ENCODE measurements at regions not wholly inside any gene's neighbourhood (a gene's known extent, or its start where the extent isn't known, plus 50 kb on each side); places are given as distances from the start of the nearest gene placed in this dataset.
"Not testable (repeated sequence)": the region's sequence is repeated elsewhere in the genome, so short reads cannot be mapped to it uniquely, and the experiment has no call there.

GRCh38 chr17:71104225-71104624 is 934.9 kb downstream of the KCNJ2 start:
- H3K9me3 Mint-ChIP-seq: peaks cover 26% of the 10 kb centered on the region
- H3K36me3 Mint-ChIP-seq (ENCODE audit: insufficient read depth): no peaks in the 10 kb centered on the region
- H3K27me3 Mint-ChIP-seq: no peaks in the 10 kb centered on the region
- H3K27ac Mint-ChIP-seq (ENCODE audit: low read depth): no peak overlapping the region
- H3K4me3 Mint-ChIP-seq: no peak overlapping the region
- ATAC-seq (replicated peaks; ENCODE audit: extremely low read depth, poor library complexity, severe bottlenecking) (no peak), DNase-seq (ENCODE audit: low spot score in 2 of 2) (no peak)
- H3K4me1 Mint-ChIP-seq: no peaks in the 10 kb centered on the region

GRCh38 chr17:71106056-71106455 is 936.7 kb downstream of the KCNJ2 start:
- not testable (repeated sequence) for ATAC-seq (replicated peaks; ENCODE audit: extremely low read depth, poor library complexity, severe bottlenecking); DNase-seq (ENCODE audit: low spot score in 2 of 2); H3K4me1 Mint-ChIP-seq; H3K36me3 Mint-ChIP-seq (ENCODE audit: insufficient read depth); H3K27ac Mint-ChIP-seq (ENCODE audit: low read depth); H3K4me3 Mint-ChIP-seq; H3K27me3 Mint-ChIP-seq
- peaks cover 25% of the 10 kb centered on the region for H3K9me3 Mint-ChIP-seq

GRCh38 chr17:71107136-71107535 is 937.8 kb downstream of the KCNJ2 start:
- H3K27ac Mint-ChIP-seq (ENCODE audit: low read depth): no peak overlapping the region
- peaks cover 24% of the 10 kb centered on the region for H3K9me3 Mint-ChIP-seq
- ATAC-seq (replicated peaks; ENCODE audit: extremely low read depth, poor library complexity, severe bottlenecking): no peak
- no peak for DNase-seq (ENCODE audit: low spot score in 2 of 2)
- no peaks in the 10 kb centered on the region for H3K27me3 Mint-ChIP-seq
- H3K36me3 Mint-ChIP-seq (ENCODE audit: insufficient read depth): no peaks in the 10 kb centered on the region
- no peaks in the 10 kb centered on the region for H3K4me1 Mint-ChIP-seq
- no peak overlapping the region for H3K4me3 Mint-ChIP-seq

GRCh38 chr17:71109697-71110096 is 940.4 kb downstream of the KCNJ2 start:
- Mint-ChIP-seq H3K27me3 (no peaks in the 10 kb centered on the region), H3K27ac (ENCODE audit: low read depth) (no peak overlapping the region), H3K9me3 (peaks cover 10% of the 10 kb centered on the region), H3K36me3 (ENCODE audit: insufficient read depth) (no peaks in the 10 kb centered on the region), H3K4me3 (no peak overlapping the region), H3K4me1 (no peaks in the 10 kb centered on the region)
- no peak for ATAC-seq (replicated peaks; ENCODE audit: extremely low read depth, poor library complexity, severe bottlenecking)
- DNase-seq (ENCODE audit: low spot score in 2 of 2): no peak

GRCh38 chr17:71110326-71110725 is 941.0 kb downstream of the KCNJ2 start:
- Mint-ChIP-seq H3K4me3 (no peak overlapping the region), H3K4me1 (no peaks in the 10 kb centered on the region), H3K9me3 (peaks cover 10% of the 10 kb centered on the region), H3K27ac (ENCODE audit: low read depth) (no peak overlapping the region), H3K36me3 (ENCODE audit: insufficient read depth) (no peaks in the 10 kb centered on the region), H3K27me3 (no peaks in the 10 kb centered on the region)
- DNase-seq (ENCODE audit: low spot score in 2 of 2) (no peak), ATAC-seq (replicated peaks; ENCODE audit: extremely low read depth, poor library complexity, severe bottlenecking) (no peak)

- no peak for DNase-seq (ENCODE audit: low spot score in 2 of 2)
- Mint-ChIP-seq H3K4me1 (no peaks in the 10 kb centered on the region), H3K9me3 (peaks cover 16% of the 10 kb centered on the region), H3K4me3 (no peak overlapping the region), H3K27me3 (no peaks in the 10 kb centered on the region), H3K36me3 (ENCODE audit: insufficient read depth) (no peaks in the 10 kb centered on the region), H3K27ac (ENCODE audit: low read depth) (no peak overlapping the region)
- no peak for ATAC-seq (replicated peaks; ENCODE audit: extremely low read depth, poor library complexity, severe bottlenecking)
These were observed 942.1 kb downstream of the KCNJ2 start for GRCh38 chr17:71111460-71111859.

- Mint-ChIP-seq H3K4me1 (no peaks in the 10 kb centered on the region), H3K27me3 (no peaks in the 10 kb centered on the region), H3K27ac (ENCODE audit: low read depth) (no peak overlapping the region), H3K4me3 (no peak overlapping the region), H3K36me3 (ENCODE audit: insufficient read depth) (no peaks in the 10 kb centered on the region), H3K9me3 (peaks cover 17% of the 10 kb centered on the region)
- no peak for ATAC-seq (replicated peaks; ENCODE audit: extremely low read depth, poor library complexity, severe bottlenecking)
- no peak for DNase-seq (ENCODE audit: low spot score in 2 of 2)
These were observed 942.6 kb downstream of the KCNJ2 start for GRCh38 chr17:71111934-71112333.

GRCh38 chr17:71113347-71113746 is 944.0 kb downstream of the KCNJ2 start:
- DNase-seq (ENCODE audit: low spot score in 2 of 2) (no peak), ATAC-seq (replicated peaks; ENCODE audit: extremely low read depth, poor library complexity, severe bottlenecking) (no peak)
- H3K36me3 Mint-ChIP-seq (ENCODE audit: insufficient read depth): no peaks in the 10 kb centered on the region
- no peak overlapping the region for H3K27ac Mint-ChIP-seq (ENCODE audit: low read depth)
- peaks cover 25% of the 10 kb centered on the region for H3K9me3 Mint-ChIP-seq
- H3K4me3 Mint-ChIP-seq: no peak overlapping the region
- no peaks in the 10 kb centered on the region for H3K27me3 Mint-ChIP-seq
- no peaks in the 10 kb centered on the region for H3K4me1 Mint-ChIP-seq

- no peak overlapping the region for H3K27ac Mint-ChIP-seq (ENCODE audit: low read depth)
- H3K4me1 Mint-ChIP-seq: no peaks in the 10 kb centered on the region
- peaks cover 28% of the 10 kb centered on the region for H3K9me3 Mint-ChIP-seq
- ATAC-seq (replicated peaks; ENCODE audit: extremely low read depth, poor library complexity, severe bottlenecking) (no peak), DNase-seq (ENCODE audit: low spot score in 2 of 2) (no peak)
- no peaks in the 10 kb centered on the region for H3K27me3 Mint-ChIP-seq
- H3K36me3 Mint-ChIP-seq (ENCODE audit: insufficient read depth): no peaks in the 10 kb centered on the region
- H3K4me3 Mint-ChIP-seq: no peak overlapping the region
These were observed 945.8 kb downstream of the KCNJ2 start for GRCh38 chr17:71114911-71115668.

GRCh38 chr17:71115669-71115972 is 946.3 kb downstream of the KCNJ2 start:
- Mint-ChIP-seq H3K27ac (ENCODE audit: low read depth) (no peak overlapping the region), H3K4me3 (no peak overlapping the region), H3K9me3 (peaks cover 23% of the 10 kb centered on the region), H3K27me3 (no peaks in the 10 kb centered on the region), H3K36me3 (ENCODE audit: insufficient read depth) (no peaks in the 10 kb centered on the region), H3K4me1 (no peaks in the 10 kb centered on the region)
- DNase-seq (ENCODE audit: low spot score in 2 of 2): no peak
- no peak for ATAC-seq (replicated peaks; ENCODE audit: extremely low read depth, poor library complexity, severe bottlenecking)

- Mint-ChIP-seq H3K27ac (ENCODE audit: low read depth) (no peak overlapping the region), H3K27me3 (no peaks in the 10 kb centered on the region), H3K36me3 (ENCODE audit: insufficient read depth) (no peaks in the 10 kb centered on the region), H3K9me3 (peaks cover 28% of the 10 kb centered on the region), H3K4me1 (no peaks in the 10 kb centered on the region), H3K4me3 (no peak overlapping the region)
- no peak for DNase-seq (ENCODE audit: low spot score in 2 of 2)
- ATAC-seq (replicated peaks; ENCODE audit: extremely low read depth, poor library complexity, severe bottlenecking): no peak
These were observed 948.1 kb downstream of the KCNJ2 start for GRCh38 chr17:71117466-71117865.

GRCh38 chr17:71118039-71118438 is 948.7 kb downstream of the KCNJ2 start:
- Mint-ChIP-seq H3K4me3 (no peak overlapping the region), H3K36me3 (ENCODE audit: insufficient read depth) (no peaks in the 10 kb centered on the region), H3K27me3 (no peaks in the 10 kb centered on the region), H3K9me3 (peaks cover 32% of the 10 kb centered on the region), H3K4me1 (no peaks in the 10 kb centered on the region), H3K27ac (ENCODE audit: low read depth) (no peak overlapping the region)
- DNase-seq (ENCODE audit: low spot score in 2 of 2): no peak
- ATAC-seq (replicated peaks; ENCODE audit: extremely low read depth, poor library complexity, severe bottlenecking): no peak

- Mint-ChIP-seq H3K27me3 (no peaks in the 10 kb centered on the region), H3K9me3 (peaks cover 10% of the 10 kb centered on the region)
These were observed 958.1 kb downstream of the KCNJ2 start for GRCh38 chr17:71127416-71127815.

More at GRCh38 chr17:71127416-71127815, 958.1 kb downstream of the KCNJ2 start:
- no peak for ATAC-seq (replicated peaks; ENCODE audit: extremely low read depth, poor library complexity, severe bottlenecking)
- H3K27ac Mint-ChIP-seq (ENCODE audit: low read depth): no peak overlapping the region
- no peak overlapping the region for H3K4me3 Mint-ChIP-seq
- no peak for DNase-seq (ENCODE audit: low spot score in 2 of 2)
- H3K4me1 Mint-ChIP-seq: no peaks in the 10 kb centered on the region
- H3K36me3 Mint-ChIP-seq (ENCODE audit: insufficient read depth): no peaks in the 10 kb centered on the region
